HCT116 (cell line): ENCODE measurements at regions not wholly inside any gene's neighbourhood (a gene's known extent, or its start where the extent isn't known, plus 50 kb on each side); places are given as distances from the start of the nearest gene placed in this dataset.

ENCODE experiments used
- POLR2A ChIP-seq: IDR thresholded peaks from 2 replicates; pipeline ENCODE4 v1.7.0; 2011; ENCODE audit warnings: borderline replicate concordance; ENCODE audit not compliant: insufficient read depth, insufficient read length; ENCODE audit errors: extremely low read depth
- SIN3A ChIP-seq: IDR thresholded peaks from 2 replicates; pipeline ENCODE4 v1.6.1; 2012; ENCODE audit warnings: low read depth
- YY1 ChIP-seq: IDR thresholded peaks from 2 replicates; pipeline ENCODE4 v1.6.1; 2011; ENCODE audit warnings: low read length, low read depth, moderate library complexity, mild to moderate bottlenecking; ENCODE audit not compliant: insufficient replicate concordance; ENCODE audit errors: extremely low read depth
- TF ChIP-seq, protein P1 (sequence below): IDR thresholded peaks from 2 replicates; pipeline ENCODE4 v1.6.1; 2011; ENCODE audit warnings: mild to moderate bottlenecking, low read length, moderate library complexity; ENCODE audit not compliant: insufficient replicate concordance; ENCODE audit errors: extremely low read depth
- TF ChIP-seq, protein P2 (sequence below), 3 experiments: fragments of 200-600 bp in 1 of 3; sonication (generic) in 1 of 3; IDR thresholded peaks in 2 of 3; conservative IDR thresholded peaks in 1 of 3; 2 replicates each; pipeline ENCODE4 v1.5.1; 2012 to 2017; ENCODE audit warnings: low read depth in 2 of 3, low read length in 2 of 3, antibody characterized with exemption in 1 of 3, borderline replicate concordance in 1 of 3, control low read depth in 1 of 3, mild to moderate bottlenecking in 1 of 3, mixed read lengths in 1 of 3, mixed run types in 1 of 3, moderate library complexity in 1 of 3; ENCODE audit not compliant: insufficient read depth in 1 of 3

DNA sequence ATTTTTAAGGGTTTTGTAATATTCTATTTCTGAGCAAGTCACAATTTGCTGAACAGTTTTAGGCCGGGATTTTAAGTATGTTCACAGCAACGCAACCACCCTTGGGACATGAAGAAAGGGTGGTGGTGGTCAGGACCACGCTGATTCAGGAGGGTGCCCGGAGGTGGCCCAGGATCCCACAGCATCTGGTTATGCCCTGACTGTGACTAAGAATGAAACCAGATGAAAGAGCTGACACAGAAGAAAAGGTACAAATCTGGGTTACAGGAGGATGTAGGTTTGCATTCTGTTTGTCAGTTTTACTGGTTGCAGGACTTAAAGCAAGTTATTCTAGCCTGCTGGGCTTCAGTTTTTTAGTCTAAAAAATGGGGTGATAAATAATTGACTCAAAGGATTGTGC, 279.7 kb downstream of the CCSER2 start:
- TF ChIP-seq, protein P1, sequence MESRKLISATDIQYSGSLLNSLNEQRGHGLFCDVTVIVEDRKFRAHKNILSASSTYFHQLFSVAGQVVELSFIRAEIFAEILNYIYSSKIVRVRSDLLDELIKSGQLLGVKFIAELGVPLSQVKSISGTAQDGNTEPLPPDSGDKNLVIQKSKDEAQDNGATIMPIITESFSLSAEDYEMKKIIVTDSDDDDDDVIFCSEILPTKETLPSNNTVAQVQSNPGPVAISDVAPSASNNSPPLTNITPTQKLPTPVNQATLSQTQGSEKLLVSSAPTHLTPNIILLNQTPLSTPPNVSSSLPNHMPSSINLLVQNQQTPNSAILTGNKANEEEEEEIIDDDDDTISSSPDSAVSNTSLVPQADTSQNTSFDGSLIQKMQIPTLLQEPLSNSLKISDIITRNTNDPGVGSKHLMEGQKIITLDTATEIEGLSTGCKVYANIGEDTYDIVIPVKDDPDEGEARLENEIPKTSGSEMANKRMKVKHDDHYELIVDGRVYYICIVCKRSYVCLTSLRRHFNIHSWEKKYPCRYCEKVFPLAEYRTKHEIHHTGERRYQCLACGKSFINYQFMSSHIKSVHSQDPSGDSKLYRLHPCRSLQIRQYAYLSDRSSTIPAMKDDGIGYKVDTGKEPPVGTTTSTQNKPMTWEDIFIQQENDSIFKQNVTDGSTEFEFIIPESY, result no peak
- TF ChIP-seq, protein P2, sequence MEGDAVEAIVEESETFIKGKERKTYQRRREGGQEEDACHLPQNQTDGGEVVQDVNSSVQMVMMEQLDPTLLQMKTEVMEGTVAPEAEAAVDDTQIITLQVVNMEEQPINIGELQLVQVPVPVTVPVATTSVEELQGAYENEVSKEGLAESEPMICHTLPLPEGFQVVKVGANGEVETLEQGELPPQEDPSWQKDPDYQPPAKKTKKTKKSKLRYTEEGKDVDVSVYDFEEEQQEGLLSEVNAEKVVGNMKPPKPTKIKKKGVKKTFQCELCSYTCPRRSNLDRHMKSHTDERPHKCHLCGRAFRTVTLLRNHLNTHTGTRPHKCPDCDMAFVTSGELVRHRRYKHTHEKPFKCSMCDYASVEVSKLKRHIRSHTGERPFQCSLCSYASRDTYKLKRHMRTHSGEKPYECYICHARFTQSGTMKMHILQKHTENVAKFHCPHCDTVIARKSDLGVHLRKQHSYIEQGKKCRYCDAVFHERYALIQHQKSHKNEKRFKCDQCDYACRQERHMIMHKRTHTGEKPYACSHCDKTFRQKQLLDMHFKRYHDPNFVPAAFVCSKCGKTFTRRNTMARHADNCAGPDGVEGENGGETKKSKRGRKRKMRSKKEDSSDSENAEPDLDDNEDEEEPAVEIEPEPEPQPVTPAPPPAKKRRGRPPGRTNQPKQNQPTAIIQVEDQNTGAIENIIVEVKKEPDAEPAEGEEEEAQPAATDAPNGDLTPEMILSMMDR (IDR thresholded peaks at IDR 0.05 in 2 of 3, conservative IDR thresholded peaks at IDR 0.05 in 1 of 3; ENCODE audit: borderline replicate concordance in 1 of 3, insufficient read depth in 1 of 3, low read depth in 2 of 3, low read length in 2 of 3), result no peak
- TF ChIP-seq POLR2A, result no peak
- TF ChIP-seq YY1, result no peak
- no peak for TF ChIP-seq SIN3A
